NB4 (cell line): ENCODE measurements at regions not wholly inside any gene's neighbourhood (a gene's known extent, or its start where the extent isn't known, plus 50 kb on each side); places are given as distances from the start of the nearest gene placed in this dataset.

Experiments
- DNase-seq: peaks from one replicate; pipeline ENCODE4 v3.0.0; 2010; ENCODE audit warnings: low read depth
- H3K4me3 ChIP-seq: one replicate; pipeline ENCODE4 v1.5.1; 2011; ENCODE audit warnings: mild to moderate bottlenecking, low read depth, low read length, moderate library complexity
- CTCF ChIP-seq: IDR thresholded peaks from one replicate; pipeline ENCODE4 v1.5.1; 2012; ENCODE audit warnings: low read depth, low read length
- MAX ChIP-seq: IDR thresholded peaks from 2 replicates; pipeline ENCODE4 v1.6.1; 2011; ENCODE audit warnings: low read depth, low read length
- MYC ChIP-seq: IDR thresholded peaks from 2 replicates; pipeline ENCODE4 v1.6.1; 2011; ENCODE audit warnings: low read depth, low read length
- POLR2A ChIP-seq: IDR thresholded peaks from 2 replicates; pipeline ENCODE4 v1.6.1; 2011; ENCODE audit warnings: mild to moderate bottlenecking; ENCODE audit not compliant: insufficient read length; ENCODE audit errors: extremely low read depth

- DNase-seq = no peak
- no peak overlapping the region for H3K4me3 ChIP-seq
- TF ChIP-seq MAX = no peak
- TF ChIP-seq MYC = no peak
- TF ChIP-seq POLR2A = no peak
- TF ChIP-seq CTCF = no peak
These were observed 119.9 kb upstream of the CD93 start for GRCh38 chr20:23206061-23206460.

GRCh38 chr20:23205611-23206041, 119.5 kb upstream of the CD93 start:
- DNase-seq = no peak
- no peak overlapping the region for H3K4me3 ChIP-seq
- TF ChIP-seq MAX (no peak), MYC (no peak), POLR2A (no peak), CTCF (no peak)

GRCh38 chr20:23205211-23205610, 119.1 kb upstream of the CD93 start:
- TF ChIP-seq POLR2A = no peak
- DNase-seq = no peak
- H3K4me3 ChIP-seq = no peak overlapping the region

GRCh38 chr20:23203951-23204730, 118.0 kb upstream of the CD93 start:
- no peak overlapping the region for H3K4me3 ChIP-seq
- TF ChIP-seq MYC (no peak), POLR2A (no peak), MAX (no peak), CTCF (no peak)
- no peak for DNase-seq

GRCh38 chr20:23203310-23203709, 117.2 kb upstream of the CD93 start:
- H3K4me3 ChIP-seq = no peak overlapping the region
- DNase-seq = no peak
- TF ChIP-seq POLR2A = no peak
- no peak for TF ChIP-seq MYC
- TF ChIP-seq MAX = no peak
- TF ChIP-seq CTCF = no peak

GRCh38 chr20:23201658-23202057, 115.5 kb upstream of the CD93 start:
- DNase-seq = no peak
- no peak overlapping the region for H3K4me3 ChIP-seq
- TF ChIP-seq POLR2A = no peak
- TF ChIP-seq MAX = no peak
- TF ChIP-seq MYC = no peak
- no peak for TF ChIP-seq CTCF
